Hepatocyte (in vitro differentiated cells): ENCODE measurements at regions not wholly inside any gene's neighbourhood (a gene's known extent, or its start where the extent isn't known, plus 50 kb on each side); places are given as distances from the start of the nearest gene placed in this dataset.

ENCODE experiments used
- DNase-seq: peaks from one replicate; pipeline ENCODE4 v3.0.0-alpha.2; 2016; ENCODE audit warnings: low spot score
- H2AFZ ChIP-seq: fragments of 200-600 bp; sonication (generic); 2 replicates; pipeline ENCODE4 v1.6.0; 2016; ENCODE audit warnings: antibody characterized with exemption, mild to moderate bottlenecking
- H3K27ac ChIP-seq: fragments of 200-600 bp; sonication (generic); 2 replicates; pipeline ENCODE4 v1.5.1; 2016; ENCODE audit warnings: mild to moderate bottlenecking
- H3K27me3 ChIP-seq: fragments of 200-600 bp; sonication (generic); 2 replicates; pipeline ENCODE4 v1.6.1; 2016
- H3K36me3 ChIP-seq: fragments of 200-600 bp; sonication (generic); replicated peaks from 2 replicates; pipeline ENCODE4 v1.5.1; 2016; ENCODE audit warnings: low read depth; ENCODE audit not compliant: insufficient read depth
- H3K4me1 ChIP-seq: fragments of 200-600 bp; sonication (generic); 2 replicates; pipeline ENCODE4 v1.5.1; 2016; ENCODE audit warnings: mild to moderate bottlenecking, moderate library complexity; ENCODE audit not compliant: insufficient read depth
- H3K4me2 ChIP-seq: fragments of 200-600 bp; sonication (generic); 2 replicates; pipeline ENCODE4 v1.6.0; 2016
- H3K4me3 ChIP-seq: fragments of 200-600 bp; sonication (generic); 2 replicates; pipeline ENCODE4 v1.5.1; 2016; ENCODE audit warnings: mild to moderate bottlenecking
- H3K79me2 ChIP-seq: fragments of 200-600 bp; sonication (generic); 2 replicates; pipeline ENCODE4 v1.6.0; 2017; ENCODE audit warnings: mild to moderate bottlenecking
- H3K9me2 ChIP-seq: fragments of 200-600 bp; sonication (generic); replicated peaks from 2 replicates; pipeline ENCODE4 v1.6.0; 2017; ENCODE audit warnings: mild to moderate bottlenecking; ENCODE audit not compliant: insufficient read depth
- H3K9me3 ChIP-seq: fragments of 200-600 bp; sonication (generic); 2 replicates; pipeline ENCODE4 v1.5.1; 2016; ENCODE audit warnings: low read depth, mild to moderate bottlenecking
- H4K20me1 ChIP-seq: fragments of 200-600 bp; sonication (generic); 2 replicates; pipeline ENCODE4 v1.6.0; 2016; ENCODE audit warnings: mild to moderate bottlenecking; ENCODE audit not compliant: insufficient read depth, poor library complexity, severe bottlenecking
- EZH2 ChIP-seq: fragments of 200-600 bp; sonication (generic); IDR thresholded peaks from 2 replicates; pipeline ENCODE4 v1.6.1; 2016; ENCODE audit warnings: antibody characterized with exemption, mild to moderate bottlenecking, borderline replicate concordance
- EZH2phosphoT487 ChIP-seq: fragments of 200-600 bp; sonication (generic); IDR thresholded peaks from one replicate; pipeline ENCODE4 v1.6.1; 2018; ENCODE audit warnings: antibody characterized with exemption, mild to moderate bottlenecking, low read depth, moderate library complexity; ENCODE audit not compliant: unreplicated experiment, severe bottlenecking
- WGBS: methylation state at CpG from one replicate; pipeline ENCODE4 v1.1.6; 2016; ENCODE audit warnings: low lambda C conversion rate; ENCODE audit errors: missing lambda C conversion rate; 5-methylcytosine and 5-hydroxymethylcytosine counted together
- TF ChIP-seq, protein P1 (sequence below): fragments of 200-600 bp; sonication (generic); IDR thresholded peaks from 2 replicates; pipeline ENCODE4 v1.5.1; 2016; ENCODE audit warnings: antibody characterized with exemption, mild to moderate bottlenecking; ENCODE audit not compliant: poor library complexity

DNA sequence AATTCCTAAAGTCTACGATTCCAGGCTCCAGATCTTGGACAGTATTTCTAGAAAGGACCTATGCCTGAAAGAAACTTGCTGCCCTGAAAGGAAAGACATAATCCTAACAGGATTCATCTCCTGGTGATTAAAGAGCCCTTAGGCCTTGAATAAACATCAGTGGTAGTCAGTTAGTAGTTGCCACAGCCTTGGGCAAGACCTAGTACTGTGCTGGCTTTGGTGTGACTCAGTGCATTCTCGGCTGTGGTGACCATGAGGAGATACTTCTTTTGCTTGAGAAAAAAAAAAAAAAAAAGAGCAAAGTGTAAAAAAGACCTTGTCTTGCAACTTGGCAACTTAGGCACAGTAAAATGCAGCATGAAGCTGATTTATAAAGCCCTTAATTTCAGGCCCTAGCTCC lies 188.2 kb downstream of the DCAF12L2 start:
- no peak overlapping the region for H2AFZ ChIP-seq
- 66% methylated on average over 2 of the region's 2 CpGs for WGBS
- no peak overlapping the region for H3K27ac ChIP-seq
- no peaks in the 10 kb centered on the region for H3K36me3 ChIP-seq
- no peaks in the 10 kb centered on the region for H3K9me2 ChIP-seq
- no peaks in the 10 kb centered on the region for H4K20me1 ChIP-seq
- no peaks in the 10 kb centered on the region for H3K27me3 ChIP-seq
- H3K4me3 ChIP-seq = no peak overlapping the region
- H3K9me3 ChIP-seq = no peaks in the 10 kb centered on the region
- DNase-seq = no peak
- no peaks in the 10 kb centered on the region for H3K79me2 ChIP-seq
- no peak overlapping the region for H3K4me2 ChIP-seq
- TF ChIP-seq, protein P1, sequence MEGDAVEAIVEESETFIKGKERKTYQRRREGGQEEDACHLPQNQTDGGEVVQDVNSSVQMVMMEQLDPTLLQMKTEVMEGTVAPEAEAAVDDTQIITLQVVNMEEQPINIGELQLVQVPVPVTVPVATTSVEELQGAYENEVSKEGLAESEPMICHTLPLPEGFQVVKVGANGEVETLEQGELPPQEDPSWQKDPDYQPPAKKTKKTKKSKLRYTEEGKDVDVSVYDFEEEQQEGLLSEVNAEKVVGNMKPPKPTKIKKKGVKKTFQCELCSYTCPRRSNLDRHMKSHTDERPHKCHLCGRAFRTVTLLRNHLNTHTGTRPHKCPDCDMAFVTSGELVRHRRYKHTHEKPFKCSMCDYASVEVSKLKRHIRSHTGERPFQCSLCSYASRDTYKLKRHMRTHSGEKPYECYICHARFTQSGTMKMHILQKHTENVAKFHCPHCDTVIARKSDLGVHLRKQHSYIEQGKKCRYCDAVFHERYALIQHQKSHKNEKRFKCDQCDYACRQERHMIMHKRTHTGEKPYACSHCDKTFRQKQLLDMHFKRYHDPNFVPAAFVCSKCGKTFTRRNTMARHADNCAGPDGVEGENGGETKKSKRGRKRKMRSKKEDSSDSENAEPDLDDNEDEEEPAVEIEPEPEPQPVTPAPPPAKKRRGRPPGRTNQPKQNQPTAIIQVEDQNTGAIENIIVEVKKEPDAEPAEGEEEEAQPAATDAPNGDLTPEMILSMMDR = no peak
- TF ChIP-seq EZH2 (no peak), EZH2phosphoT487 (no peak)
- no peaks in the 10 kb centered on the region for H3K4me1 ChIP-seq

DNA sequence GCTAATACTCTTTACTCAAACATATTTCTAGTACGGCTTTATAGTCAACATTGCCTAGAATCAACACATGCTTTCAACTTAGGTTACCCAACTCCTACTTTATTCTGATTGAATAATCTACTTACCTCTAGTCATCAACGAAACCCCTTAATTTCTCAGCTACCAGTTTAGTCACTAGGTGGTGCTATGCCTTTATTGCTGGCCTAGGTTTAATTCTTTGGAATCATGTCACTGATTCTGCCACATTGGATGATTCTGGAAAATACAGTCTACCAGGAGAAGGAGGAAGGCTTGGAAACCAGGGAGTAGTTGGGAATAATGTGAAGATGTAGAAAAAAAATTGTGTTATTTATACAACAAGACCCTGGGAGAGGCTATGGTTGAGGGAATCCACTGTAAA lies 167.7 kb downstream of the DCAF12L2 start:
- TF ChIP-seq EZH2phosphoT487 = no peak
- TF ChIP-seq, protein P1 = peak; percentile 53
- no peaks in the 10 kb centered on the region for H3K79me2 ChIP-seq
- H3K27ac ChIP-seq = no peak overlapping the region
- peak; percentile 14 for DNase-seq
- 10% methylated on average over 2 of the region's 2 CpGs for WGBS
- no peaks in the 10 kb centered on the region for H3K4me1 ChIP-seq
- H4K20me1 ChIP-seq = no peaks in the 10 kb centered on the region
- no peaks in the 10 kb centered on the region for H3K36me3 ChIP-seq
- H3K9me3 ChIP-seq = no peaks in the 10 kb centered on the region
- no peak overlapping the region for H2AFZ ChIP-seq
- no peaks in the 10 kb centered on the region for H3K27me3 ChIP-seq
- no peaks in the 10 kb centered on the region for H3K9me2 ChIP-seq
- H3K4me3 ChIP-seq = no peak overlapping the region
- no peak overlapping the region for H3K4me2 ChIP-seq

DNA sequence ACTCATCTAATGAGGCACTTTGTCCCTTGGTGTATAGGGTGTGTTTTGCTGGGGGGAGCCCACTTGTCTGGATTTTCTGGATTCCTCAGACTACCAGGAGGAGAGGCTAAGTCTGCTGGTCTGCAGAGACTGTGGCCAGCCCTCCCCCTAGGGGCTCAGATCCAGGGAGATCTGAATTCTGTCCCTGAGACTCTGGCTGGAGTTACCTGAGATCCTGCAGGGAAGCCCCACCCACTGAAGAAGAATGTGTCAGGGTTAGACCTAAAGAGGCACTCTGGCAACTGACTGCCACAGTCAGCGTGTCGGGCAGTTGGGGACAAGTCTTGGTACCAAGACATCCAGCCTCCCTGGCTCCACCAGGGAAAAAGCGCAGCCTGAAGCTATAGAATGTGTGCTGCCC lies 138.9 kb downstream of the DCAF12L2 start:
- TF ChIP-seq, protein P1 = no peak
- TF ChIP-seq EZH2 (no peak), EZH2phosphoT487 (no peak)
- no peaks in the 10 kb centered on the region for H3K27me3 ChIP-seq
- no peaks in the 10 kb centered on the region for H3K9me3 ChIP-seq
- no peaks in the 10 kb centered on the region for H4K20me1 ChIP-seq
- DNase-seq = no peak
- H3K36me3 ChIP-seq = no peaks in the 10 kb centered on the region
- no peaks in the 10 kb centered on the region for H3K9me2 ChIP-seq
- WGBS = 75% methylated on average over 3 of the region's 3 CpGs
- no peak overlapping the region for H3K27ac ChIP-seq
- H2AFZ ChIP-seq = no peak overlapping the region
- no peak overlapping the region for H3K4me3 ChIP-seq
- no peaks in the 10 kb centered on the region for H3K4me1 ChIP-seq
- H3K4me2 ChIP-seq = no peak overlapping the region
- no peaks in the 10 kb centered on the region for H3K79me2 ChIP-seq

DNA sequence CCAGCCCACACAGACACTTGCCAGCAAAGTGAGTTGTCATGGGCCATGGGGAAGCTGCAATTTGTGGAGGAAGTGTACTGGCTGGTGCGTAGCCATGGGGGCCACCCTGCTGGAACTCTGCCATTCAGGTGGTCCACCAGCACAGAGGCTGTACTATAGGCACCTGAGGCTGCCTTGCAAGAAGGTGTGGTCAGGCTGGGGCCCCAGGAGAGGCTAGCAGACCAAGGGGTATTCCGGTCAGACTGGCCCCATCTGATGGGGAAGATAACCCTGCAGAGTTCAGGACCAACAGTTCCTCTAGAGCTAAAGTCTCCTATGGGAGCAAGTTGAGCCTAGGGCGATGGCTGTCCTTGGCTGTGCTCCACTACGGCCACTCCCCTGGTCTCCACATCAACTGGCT lies 136.1 kb downstream of the DCAF12L2 start:
- 82% methylated on average over 4 of the region's 4 CpGs for WGBS
- H3K27ac ChIP-seq = no peak overlapping the region

More for the DNA sequence above, 136.1 kb downstream of the DCAF12L2 start:
- H3K79me2 ChIP-seq = no peaks in the 10 kb centered on the region
- no peaks in the 10 kb centered on the region for H3K9me2 ChIP-seq
- H3K9me3 ChIP-seq = no peaks in the 10 kb centered on the region
- no peak for DNase-seq
- TF ChIP-seq EZH2phosphoT487 (no peak), EZH2 (no peak)
- TF ChIP-seq, protein P1 = no peak
- no peak overlapping the region for H3K4me2 ChIP-seq
- no peaks in the 10 kb centered on the region for H4K20me1 ChIP-seq
- H3K4me1 ChIP-seq = no peaks in the 10 kb centered on the region
- H3K27me3 ChIP-seq = no peaks in the 10 kb centered on the region
- no peak overlapping the region for H3K4me3 ChIP-seq
- H2AFZ ChIP-seq = no peak overlapping the region
- no peaks in the 10 kb centered on the region for H3K36me3 ChIP-seq
